ENCODE measurements at regions not wholly inside any gene's neighbourhood (a gene's known extent, or its start where the extent isn't known, plus 50 kb on each side); places are given as distances from the start of the nearest gene placed in this dataset.

GRCh38 chr2:240329116-240329665 lies 106.3 kb upstream of the GPC1 start:
- TF ChIP-seq POLR2A (IDR thresholded peaks at IDR 0.05) = no peak
- TF ChIP-seq, protein P1, sequence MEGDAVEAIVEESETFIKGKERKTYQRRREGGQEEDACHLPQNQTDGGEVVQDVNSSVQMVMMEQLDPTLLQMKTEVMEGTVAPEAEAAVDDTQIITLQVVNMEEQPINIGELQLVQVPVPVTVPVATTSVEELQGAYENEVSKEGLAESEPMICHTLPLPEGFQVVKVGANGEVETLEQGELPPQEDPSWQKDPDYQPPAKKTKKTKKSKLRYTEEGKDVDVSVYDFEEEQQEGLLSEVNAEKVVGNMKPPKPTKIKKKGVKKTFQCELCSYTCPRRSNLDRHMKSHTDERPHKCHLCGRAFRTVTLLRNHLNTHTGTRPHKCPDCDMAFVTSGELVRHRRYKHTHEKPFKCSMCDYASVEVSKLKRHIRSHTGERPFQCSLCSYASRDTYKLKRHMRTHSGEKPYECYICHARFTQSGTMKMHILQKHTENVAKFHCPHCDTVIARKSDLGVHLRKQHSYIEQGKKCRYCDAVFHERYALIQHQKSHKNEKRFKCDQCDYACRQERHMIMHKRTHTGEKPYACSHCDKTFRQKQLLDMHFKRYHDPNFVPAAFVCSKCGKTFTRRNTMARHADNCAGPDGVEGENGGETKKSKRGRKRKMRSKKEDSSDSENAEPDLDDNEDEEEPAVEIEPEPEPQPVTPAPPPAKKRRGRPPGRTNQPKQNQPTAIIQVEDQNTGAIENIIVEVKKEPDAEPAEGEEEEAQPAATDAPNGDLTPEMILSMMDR (IDR thresholded peaks at IDR 0.05) = no peak
- no peak for TF ChIP-seq EP300 (IDR thresholded peaks at IDR 0.05; ENCODE audit: low read depth)
- TF ChIP-seq POLR2AphosphoS5 (IDR thresholded peaks at IDR 0.05) = no peak
- H3K9me3 ChIP-seq = peaks cover 0 to 6% of the 10 kb centered on the region in 2 donors
- 25 to 75% methylated on average over 1 to 10 of the region's 10 CpGs for WGBS, 2 donors (ENCODE audit: low coverage in 1 of 2)
- H3K27ac ChIP-seq = no peak overlapping the region
- no peak for DNase-seq
- no peaks in the 10 kb centered on the region for H3K27me3 ChIP-seq
- in situ Hi-C loops (cut with MboI; ENCODE audit: low pct_ligation_motif_present in 1 of 4, low pct_unique_long_range_greater_than_20kb in 1 of 4, low sequenced_read_pairs in 3 of 4) = no loop called here
- H3K4me3 ChIP-seq = no peak overlapping the region
- intact Hi-C loops (cut with DNase I; ENCODE audit: low total_unique reads) = no loop called here
- no peaks in the 10 kb centered on the region for H3K36me3 ChIP-seq
- H3K4me1 ChIP-seq = no peaks in the 10 kb centered on the region

DNA sequence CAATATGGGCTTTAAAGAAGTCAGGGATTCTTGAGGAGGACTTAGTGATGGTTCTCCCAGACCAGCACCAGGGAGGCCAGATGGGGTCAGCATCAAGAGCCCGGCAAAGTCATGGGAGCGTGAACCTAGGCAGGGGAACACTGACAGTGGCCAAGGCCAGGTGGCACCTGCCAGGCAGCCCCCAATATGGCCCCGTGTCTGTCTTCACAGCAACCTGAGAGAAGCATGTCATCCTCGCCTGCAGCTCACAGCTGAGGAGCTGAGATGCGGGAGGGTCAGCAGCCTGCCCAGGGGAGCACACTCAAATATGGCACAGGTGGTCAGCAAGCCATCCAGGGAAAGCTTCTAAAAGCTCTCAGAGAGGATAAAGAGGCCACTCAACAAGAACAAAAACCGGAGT lies 105.7 kb upstream of the GPC1 start:
- DNase-seq = no peak
- H3K27me3 ChIP-seq = no peaks in the 10 kb centered on the region
- TF ChIP-seq, protein P1 (IDR thresholded peaks at IDR 0.05) = no peak
- TF ChIP-seq POLR2AphosphoS5 (IDR thresholded peaks at IDR 0.05) (no peak), POLR2A (IDR thresholded peaks at IDR 0.05) (no peak), EP300 (IDR thresholded peaks at IDR 0.05; ENCODE audit: low read depth) (no peak)
- intact Hi-C loops (cut with DNase I; ENCODE audit: low total_unique reads) (no loop called here), in situ Hi-C loops (cut with MboI; ENCODE audit: low pct_ligation_motif_present in 1 of 4, low pct_unique_long_range_greater_than_20kb in 1 of 4, low sequenced_read_pairs in 3 of 4) (no loop called here)
- H3K4me3 ChIP-seq = no peak overlapping the region
- peaks cover 0 to 6% of the 10 kb centered on the region in 2 donors for H3K9me3 ChIP-seq
- H3K4me1 ChIP-seq = no peaks in the 10 kb centered on the region
- H3K36me3 ChIP-seq = no peaks in the 10 kb centered on the region
- H3K27ac ChIP-seq = no peak overlapping the region
- WGBS, 2 donors (ENCODE audit: low coverage in 1 of 2) = 82 to 100% methylated on average over 1 to 6 of the region's 6 CpGs

DNA sequence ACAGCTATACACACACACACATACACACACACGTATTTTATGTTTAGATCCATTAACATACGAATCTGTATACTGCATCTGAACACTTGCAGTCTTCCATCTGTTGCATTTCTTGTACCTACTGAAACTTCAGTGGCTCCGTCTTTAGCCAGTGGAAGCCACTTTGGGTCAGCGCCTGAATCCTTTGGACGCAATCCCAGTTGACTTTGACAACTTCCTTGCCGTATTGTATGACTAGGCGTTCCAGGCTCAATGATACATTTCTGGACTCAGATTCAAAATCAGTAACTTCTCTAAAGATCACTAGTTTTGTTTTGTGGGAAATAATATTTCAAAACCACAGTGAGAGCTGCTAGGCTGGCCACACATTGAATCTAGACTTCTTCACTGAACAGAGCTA lies 101.5 kb upstream of the GPC1 start:
- no peak overlapping the region for H3K4me3 ChIP-seq
- in situ Hi-C loops (cut with MboI; ENCODE audit: low pct_ligation_motif_present in 1 of 4, low pct_unique_long_range_greater_than_20kb in 1 of 4, low sequenced_read_pairs in 3 of 4) = no loop called here
- no peaks in the 10 kb centered on the region for H3K4me1 ChIP-seq
- H3K27me3 ChIP-seq = no peaks in the 10 kb centered on the region
- TF ChIP-seq POLR2AphosphoS5 (IDR thresholded peaks at IDR 0.05) = no peak
- no peak for TF ChIP-seq POLR2A (IDR thresholded peaks at IDR 0.05)
- TF ChIP-seq, protein P1 (IDR thresholded peaks at IDR 0.05) = no peak
- no peak for TF ChIP-seq EP300 (IDR thresholded peaks at IDR 0.05; ENCODE audit: low read depth)
- no peaks in the 10 kb centered on the region for H3K36me3 ChIP-seq
- intact Hi-C loops (cut with DNase I; ENCODE audit: low total_unique reads) = no loop called here
- no peak overlapping the region for H3K27ac ChIP-seq
- WGBS, 2 donors (ENCODE audit: low coverage in 1 of 2) = 53 to 59% methylated on average over 3 to 7 of the region's 7 CpGs
- no peak for DNase-seq
- peaks cover 0 to 6% of the 10 kb centered on the region in 2 donors for H3K9me3 ChIP-seq

DNA sequence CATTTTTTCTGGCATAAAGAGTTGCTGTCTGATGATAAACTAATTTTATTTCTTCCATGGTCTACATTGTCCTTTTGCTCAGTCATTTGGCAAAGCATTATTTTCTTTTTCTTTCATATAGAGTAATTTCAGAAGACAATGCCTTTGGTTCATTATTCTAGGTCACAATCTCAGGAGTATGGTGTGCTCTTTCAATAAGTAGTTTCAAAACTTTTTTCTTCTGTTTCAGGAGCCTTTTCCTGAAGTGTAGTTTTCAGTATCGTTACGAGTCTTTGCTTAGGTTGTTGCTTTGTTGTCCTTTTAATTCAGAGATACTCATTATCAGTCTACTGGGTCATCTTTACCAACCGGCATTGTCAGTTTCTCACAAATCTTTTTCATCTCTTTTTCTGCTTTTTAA lies 100.4 kb upstream of the GPC1 start:
- Histone ChIP-seq H3K36me3 (no peaks in the 10 kb centered on the region), H3K27me3 (no peaks in the 10 kb centered on the region), H3K9me3 (peaks cover 0 to 6% of the 10 kb centered on the region in 2 donors), H3K27ac (no peak overlapping the region), H3K4me1 (no peaks in the 10 kb centered on the region), H3K4me3 (no peak overlapping the region)
- in situ Hi-C loops (cut with MboI; ENCODE audit: low pct_ligation_motif_present in 1 of 4, low pct_unique_long_range_greater_than_20kb in 1 of 4, low sequenced_read_pairs in 3 of 4) = no loop called here
- intact Hi-C loops (cut with DNase I; ENCODE audit: low total_unique reads) = no loop called here
- TF ChIP-seq POLR2AphosphoS5 (IDR thresholded peaks at IDR 0.05) (no peak), POLR2A (IDR thresholded peaks at IDR 0.05) (no peak), EP300 (IDR thresholded peaks at IDR 0.05; ENCODE audit: low read depth) (no peak)
- TF ChIP-seq, protein P1 (IDR thresholded peaks at IDR 0.05) = no peak
- DNase-seq = no peak
- WGBS, 2 donors (ENCODE audit: low coverage in 1 of 2) = 79 to 96% methylated on average over 3 of the region's 3 CpGs
